H1 (cell line): ENCODE measurements at regions not wholly inside any gene's neighbourhood (a gene's known extent, or its start where the extent isn't known, plus 50 kb on each side); places are given as distances from the start of the nearest gene placed in this dataset.

Experiments used
- BACH1 ChIP-seq: IDR thresholded peaks from 2 replicates; pipeline ENCODE4 v1.6.1; 2012; ENCODE audit warnings: low read length, improper control_type of control experiment
- JUND ChIP-seq: IDR thresholded peaks from 2 replicates; pipeline ENCODE4 v1.6.1; 2011; ENCODE audit warnings: mild to moderate bottlenecking, improper control_type of control experiment, low read length
- MAFK ChIP-seq: IDR thresholded peaks from 2 replicates; pipeline ENCODE4 v1.6.1; 2012; ENCODE audit warnings: low read depth, mild to moderate bottlenecking, improper control_type of control experiment, low read length
- PHF8 ChIP-seq: fragments of 200-600 bp; sonication (generic); conservative IDR thresholded peaks from 2 replicates; pipeline ENCODE4 v1.7.1; 2012; ENCODE audit warnings: low read depth, mild to moderate bottlenecking, inconsistent platforms, low read length, moderate library complexity
- TCF12 ChIP-seq: IDR thresholded peaks from 2 replicates; pipeline ENCODE4 v1.6.1; 2011; ENCODE audit warnings: low read depth, mild to moderate bottlenecking, low read length
- TF ChIP-seq, protein P1 (sequence below): fragments of 300-600 bp; sonication (generic); IDR thresholded peaks from 2 replicates; pipeline ENCODE4 v1.7.1; 2012; ENCODE audit warnings: low read length, moderate library complexity, mild to moderate bottlenecking, inconsistent platforms; ENCODE audit not compliant: insufficient replicate concordance
- TF ChIP-seq, protein P2 (sequence below), 3 experiments: IDR thresholded peaks; 1 replicate in 2 of 3; 2 replicates in 1 of 3; pipeline versions ENCODE4 v1.5.1 to v1.6.1; 2011; ENCODE audit warnings: low read length in 3 of 3, mild to moderate bottlenecking in 3 of 3, inconsistent platforms in 2 of 3, low read depth in 1 of 3, moderate library complexity in 1 of 3; ENCODE audit not compliant: insufficient read depth in 1 of 3; ENCODE audit errors: control extremely low read depth in 1 of 3
- TF ChIP-seq, protein P3 (sequence below): IDR thresholded peaks from 2 replicates; pipeline ENCODE4 v1.6.1; 2011; ENCODE audit warnings: low read length, improper control_type of control experiment

DNA sequence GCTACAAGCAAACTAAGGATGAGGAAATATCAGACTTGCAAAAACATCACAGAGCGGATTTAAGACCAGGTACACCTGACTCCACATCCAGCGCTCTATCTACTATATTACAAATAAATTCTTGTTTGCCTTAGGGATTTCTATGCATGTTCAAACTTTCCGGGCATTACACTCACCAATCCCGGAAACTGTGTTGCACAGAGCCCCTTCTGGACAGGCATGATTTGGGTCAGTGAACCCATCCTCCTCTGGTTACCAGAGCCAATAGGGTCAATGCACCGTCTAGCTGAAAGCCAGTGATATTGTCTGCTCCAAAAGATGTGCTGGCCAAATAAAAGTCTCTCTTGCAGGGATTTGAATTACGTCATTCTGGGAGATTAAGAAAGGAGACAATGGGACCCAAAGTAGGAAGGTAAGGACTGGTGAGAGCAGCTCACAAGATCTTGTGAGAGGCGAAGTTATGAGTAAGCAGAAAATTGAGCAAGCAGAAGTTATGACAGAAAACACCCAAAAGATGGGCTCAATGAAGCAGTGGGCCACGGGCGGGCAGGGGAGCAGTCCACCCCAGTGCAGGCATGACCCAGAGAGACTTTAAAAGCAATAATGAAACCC is 155.8 kb upstream of the RAI14 start (continued):
- TF ChIP-seq, protein P1, sequence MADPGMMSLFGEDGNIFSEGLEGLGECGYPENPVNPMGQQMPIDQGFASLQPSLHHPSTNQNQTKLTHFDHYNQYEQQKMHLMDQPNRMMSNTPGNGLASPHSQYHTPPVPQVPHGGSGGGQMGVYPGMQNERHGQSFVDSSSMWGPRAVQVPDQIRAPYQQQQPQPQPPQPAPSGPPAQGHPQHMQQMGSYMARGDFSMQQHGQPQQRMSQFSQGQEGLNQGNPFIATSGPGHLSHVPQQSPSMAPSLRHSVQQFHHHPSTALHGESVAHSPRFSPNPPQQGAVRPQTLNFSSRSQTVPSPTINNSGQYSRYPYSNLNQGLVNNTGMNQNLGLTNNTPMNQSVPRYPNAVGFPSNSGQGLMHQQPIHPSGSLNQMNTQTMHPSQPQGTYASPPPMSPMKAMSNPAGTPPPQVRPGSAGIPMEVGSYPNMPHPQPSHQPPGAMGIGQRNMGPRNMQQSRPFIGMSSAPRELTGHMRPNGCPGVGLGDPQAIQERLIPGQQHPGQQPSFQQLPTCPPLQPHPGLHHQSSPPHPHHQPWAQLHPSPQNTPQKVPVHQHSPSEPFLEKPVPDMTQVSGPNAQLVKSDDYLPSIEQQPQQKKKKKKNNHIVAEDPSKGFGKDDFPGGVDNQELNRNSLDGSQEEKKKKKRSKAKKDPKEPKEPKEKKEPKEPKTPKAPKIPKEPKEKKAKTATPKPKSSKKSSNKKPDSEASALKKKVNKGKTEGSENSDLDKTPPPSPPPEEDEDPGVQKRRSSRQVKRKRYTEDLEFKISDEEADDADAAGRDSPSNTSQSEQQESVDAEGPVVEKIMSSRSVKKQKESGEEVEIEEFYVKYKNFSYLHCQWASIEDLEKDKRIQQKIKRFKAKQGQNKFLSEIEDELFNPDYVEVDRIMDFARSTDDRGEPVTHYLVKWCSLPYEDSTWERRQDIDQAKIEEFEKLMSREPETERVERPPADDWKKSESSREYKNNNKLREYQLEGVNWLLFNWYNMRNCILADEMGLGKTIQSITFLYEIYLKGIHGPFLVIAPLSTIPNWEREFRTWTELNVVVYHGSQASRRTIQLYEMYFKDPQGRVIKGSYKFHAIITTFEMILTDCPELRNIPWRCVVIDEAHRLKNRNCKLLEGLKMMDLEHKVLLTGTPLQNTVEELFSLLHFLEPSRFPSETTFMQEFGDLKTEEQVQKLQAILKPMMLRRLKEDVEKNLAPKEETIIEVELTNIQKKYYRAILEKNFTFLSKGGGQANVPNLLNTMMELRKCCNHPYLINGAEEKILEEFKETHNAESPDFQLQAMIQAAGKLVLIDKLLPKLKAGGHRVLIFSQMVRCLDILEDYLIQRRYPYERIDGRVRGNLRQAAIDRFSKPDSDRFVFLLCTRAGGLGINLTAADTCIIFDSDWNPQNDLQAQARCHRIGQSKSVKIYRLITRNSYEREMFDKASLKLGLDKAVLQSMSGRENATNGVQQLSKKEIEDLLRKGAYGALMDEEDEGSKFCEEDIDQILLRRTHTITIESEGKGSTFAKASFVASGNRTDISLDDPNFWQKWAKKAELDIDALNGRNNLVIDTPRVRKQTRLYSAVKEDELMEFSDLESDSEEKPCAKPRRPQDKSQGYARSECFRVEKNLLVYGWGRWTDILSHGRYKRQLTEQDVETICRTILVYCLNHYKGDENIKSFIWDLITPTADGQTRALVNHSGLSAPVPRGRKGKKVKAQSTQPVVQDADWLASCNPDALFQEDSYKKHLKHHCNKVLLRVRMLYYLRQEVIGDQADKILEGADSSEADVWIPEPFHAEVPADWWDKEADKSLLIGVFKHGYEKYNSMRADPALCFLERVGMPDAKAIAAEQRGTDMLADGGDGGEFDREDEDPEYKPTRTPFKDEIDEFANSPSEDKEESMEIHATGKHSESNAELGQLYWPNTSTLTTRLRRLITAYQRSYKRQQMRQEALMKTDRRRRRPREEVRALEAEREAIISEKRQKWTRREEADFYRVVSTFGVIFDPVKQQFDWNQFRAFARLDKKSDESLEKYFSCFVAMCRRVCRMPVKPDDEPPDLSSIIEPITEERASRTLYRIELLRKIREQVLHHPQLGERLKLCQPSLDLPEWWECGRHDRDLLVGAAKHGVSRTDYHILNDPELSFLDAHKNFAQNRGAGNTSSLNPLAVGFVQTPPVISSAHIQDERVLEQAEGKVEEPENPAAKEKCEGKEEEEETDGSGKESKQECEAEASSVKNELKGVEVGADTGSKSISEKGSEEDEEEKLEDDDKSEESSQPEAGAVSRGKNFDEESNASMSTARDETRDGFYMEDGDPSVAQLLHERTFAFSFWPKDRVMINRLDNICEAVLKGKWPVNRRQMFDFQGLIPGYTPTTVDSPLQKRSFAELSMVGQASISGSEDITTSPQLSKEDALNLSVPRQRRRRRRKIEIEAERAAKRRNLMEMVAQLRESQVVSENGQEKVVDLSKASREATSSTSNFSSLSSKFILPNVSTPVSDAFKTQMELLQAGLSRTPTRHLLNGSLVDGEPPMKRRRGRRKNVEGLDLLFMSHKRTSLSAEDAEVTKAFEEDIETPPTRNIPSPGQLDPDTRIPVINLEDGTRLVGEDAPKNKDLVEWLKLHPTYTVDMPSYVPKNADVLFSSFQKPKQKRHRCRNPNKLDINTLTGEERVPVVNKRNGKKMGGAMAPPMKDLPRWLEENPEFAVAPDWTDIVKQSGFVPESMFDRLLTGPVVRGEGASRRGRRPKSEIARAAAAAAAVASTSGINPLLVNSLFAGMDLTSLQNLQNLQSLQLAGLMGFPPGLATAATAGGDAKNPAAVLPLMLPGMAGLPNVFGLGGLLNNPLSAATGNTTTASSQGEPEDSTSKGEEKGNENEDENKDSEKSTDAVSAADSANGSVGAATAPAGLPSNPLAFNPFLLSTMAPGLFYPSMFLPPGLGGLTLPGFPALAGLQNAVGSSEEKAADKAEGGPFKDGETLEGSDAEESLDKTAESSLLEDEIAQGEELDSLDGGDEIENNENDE: no peak
- TF ChIP-seq, protein P2, sequence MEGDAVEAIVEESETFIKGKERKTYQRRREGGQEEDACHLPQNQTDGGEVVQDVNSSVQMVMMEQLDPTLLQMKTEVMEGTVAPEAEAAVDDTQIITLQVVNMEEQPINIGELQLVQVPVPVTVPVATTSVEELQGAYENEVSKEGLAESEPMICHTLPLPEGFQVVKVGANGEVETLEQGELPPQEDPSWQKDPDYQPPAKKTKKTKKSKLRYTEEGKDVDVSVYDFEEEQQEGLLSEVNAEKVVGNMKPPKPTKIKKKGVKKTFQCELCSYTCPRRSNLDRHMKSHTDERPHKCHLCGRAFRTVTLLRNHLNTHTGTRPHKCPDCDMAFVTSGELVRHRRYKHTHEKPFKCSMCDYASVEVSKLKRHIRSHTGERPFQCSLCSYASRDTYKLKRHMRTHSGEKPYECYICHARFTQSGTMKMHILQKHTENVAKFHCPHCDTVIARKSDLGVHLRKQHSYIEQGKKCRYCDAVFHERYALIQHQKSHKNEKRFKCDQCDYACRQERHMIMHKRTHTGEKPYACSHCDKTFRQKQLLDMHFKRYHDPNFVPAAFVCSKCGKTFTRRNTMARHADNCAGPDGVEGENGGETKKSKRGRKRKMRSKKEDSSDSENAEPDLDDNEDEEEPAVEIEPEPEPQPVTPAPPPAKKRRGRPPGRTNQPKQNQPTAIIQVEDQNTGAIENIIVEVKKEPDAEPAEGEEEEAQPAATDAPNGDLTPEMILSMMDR (IDR thresholded peaks at IDR 0.05; ENCODE audit: control extremely low read depth in 1 of 3, insufficient read depth in 1 of 3, low read depth in 1 of 3, low read length in 3 of 3): no peak
- TF ChIP-seq TCF12: no peak
- no peak for TF ChIP-seq JUND
- TF ChIP-seq, protein P3, sequence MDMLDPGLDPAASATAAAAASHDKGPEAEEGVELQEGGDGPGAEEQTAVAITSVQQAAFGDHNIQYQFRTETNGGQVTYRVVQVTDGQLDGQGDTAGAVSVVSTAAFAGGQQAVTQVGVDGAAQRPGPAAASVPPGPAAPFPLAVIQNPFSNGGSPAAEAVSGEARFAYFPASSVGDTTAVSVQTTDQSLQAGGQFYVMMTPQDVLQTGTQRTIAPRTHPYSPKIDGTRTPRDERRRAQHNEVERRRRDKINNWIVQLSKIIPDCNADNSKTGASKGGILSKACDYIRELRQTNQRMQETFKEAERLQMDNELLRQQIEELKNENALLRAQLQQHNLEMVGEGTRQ: no peak
- TF ChIP-seq MAFK: no peak
- TF ChIP-seq PHF8: no peak
- no peak for TF ChIP-seq BACH1
